Activated T-helper 2 cell treated with anti-CD3 and anti-CD28 coated beads, Interferon-gamma antibody, Interleukin-2, Interleukin-4, amounts not matched to agents 10 μg/mL and 5 μg/mL and 100 μg/mL, durations not matched to agents 14 hours and 24 hours and 36 hours (primary cell): ENCODE measurements at regions not wholly inside any gene's neighbourhood (a gene's known extent, or its start where the extent isn't known, plus 50 kb on each side); places are given as distances from the start of the nearest gene placed in this dataset.
"Not testable (repeated sequence)": the region's sequence is repeated elsewhere in the genome, so short reads cannot be mapped to it uniquely, and the experiment has no call there.

Source experiments
- DNase-seq: peaks from one replicate; pipeline ENCODE4 v3.0.0; 2021; ENCODE audit warnings: low spot score
- H3K27ac Mint-ChIP-seq: one replicate; pipeline ENCODE4 v1.8.0; 2021; ENCODE audit warnings: mixed read lengths
- H3K27me3 Mint-ChIP-seq: one replicate; pipeline ENCODE4 v1.8.0; 2021; ENCODE audit warnings: low read depth, mixed read lengths
- H3K36me3 Mint-ChIP-seq: one replicate; pipeline ENCODE4 v1.8.0; 2021; ENCODE audit warnings: low read depth, mixed read lengths
- H3K4me1 Mint-ChIP-seq: one replicate; pipeline ENCODE4 v1.8.0; 2021; ENCODE audit warnings: low read depth, mixed read lengths
- H3K4me3 Mint-ChIP-seq: one replicate; pipeline ENCODE4 v1.8.0; 2021; ENCODE audit warnings: low read depth, mild to moderate bottlenecking, moderate library complexity, mixed read lengths
- H3K9me3 Mint-ChIP-seq: one replicate; pipeline ENCODE4 v1.8.0; 2021; ENCODE audit warnings: mixed read lengths
- intact Hi-C: fragments of 100-400 bp; cut with micrococcal nuclease; formaldehyde crosslinking; loops from one replicate; pipeline ENCODE4 v1.15.1; 2023

DNA sequence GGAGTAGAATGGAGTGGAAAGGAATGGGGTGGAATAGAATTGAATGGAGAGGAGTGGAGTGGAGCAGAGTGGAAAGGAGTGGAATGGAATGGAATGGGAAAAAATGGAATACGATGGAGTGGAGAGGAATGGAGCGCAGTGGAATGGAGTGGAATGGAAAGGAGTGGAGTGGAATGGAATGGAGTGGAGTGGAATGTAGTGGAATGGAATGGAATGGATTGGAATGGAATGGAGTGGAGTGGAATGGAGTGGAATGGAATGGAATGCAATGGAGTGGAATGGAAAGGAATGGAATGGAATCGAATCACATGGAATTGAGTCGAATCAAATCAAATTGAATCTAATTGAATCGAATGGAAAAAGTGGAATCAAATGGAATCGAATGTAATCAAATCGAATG lies 1016.1 kb downstream of the CDY1 start:
- peaks cover 34% of the 10 kb centered on the region for H3K36me3 Mint-ChIP-seq
- no peaks in the 10 kb centered on the region for H3K4me1 Mint-ChIP-seq
- intact Hi-C loops: no loop called here
- no peak overlapping the region for H3K4me3 Mint-ChIP-seq
- no peaks in the 10 kb centered on the region for H3K27me3 Mint-ChIP-seq
- peaks cover 12% of the 10 kb centered on the region for H3K9me3 Mint-ChIP-seq
- no peak for DNase-seq
- no peak overlapping the region for H3K27ac Mint-ChIP-seq

DNA sequence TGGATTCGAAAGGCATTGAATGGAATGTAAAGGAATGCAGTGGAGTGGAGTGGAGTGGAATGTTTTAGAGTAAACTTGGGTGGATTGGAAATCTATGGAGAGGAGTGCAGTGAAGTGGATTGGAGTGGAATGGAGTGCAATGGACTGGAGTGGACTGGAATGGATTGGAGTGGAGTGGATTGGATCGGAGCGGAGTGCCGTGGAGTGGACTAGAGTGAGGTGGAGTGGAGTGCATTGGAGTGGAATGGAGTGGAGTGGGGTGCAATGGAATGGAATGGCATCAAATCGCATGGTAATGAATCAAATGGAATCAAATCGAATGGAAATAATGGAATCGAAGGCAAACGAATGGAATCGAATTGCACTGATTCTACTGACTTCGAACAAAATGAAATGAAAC lies 1023.9 kb downstream of the CDY1 start:
- H3K36me3 Mint-ChIP-seq: peaks cover 14% of the 10 kb centered on the region
- H3K27me3 Mint-ChIP-seq, H3K27ac Mint-ChIP-seq, H3K9me3 Mint-ChIP-seq, DNase-seq, intact Hi-C loops, H3K4me3 Mint-ChIP-seq, H3K4me1 Mint-ChIP-seq: not testable (repeated sequence)

DNA sequence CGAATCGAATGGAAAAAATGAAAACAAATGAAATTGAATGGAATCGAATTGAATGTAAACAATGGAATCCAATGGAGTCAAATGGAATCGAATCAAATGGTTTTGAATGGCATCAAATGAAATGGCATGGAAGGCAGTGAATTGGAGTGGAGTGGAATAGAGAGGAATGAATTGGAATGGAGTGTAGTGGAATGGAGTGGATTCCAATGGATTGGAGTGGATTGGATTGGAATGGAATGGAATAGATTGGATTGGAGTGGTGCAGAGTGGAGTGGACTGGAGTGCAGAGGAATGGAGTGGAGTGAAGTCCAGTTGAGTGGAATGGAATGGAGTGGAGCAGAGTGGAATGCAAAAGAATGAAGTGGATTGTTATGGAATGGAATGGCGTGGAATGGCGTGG lies 1026.3 kb downstream of the CDY1 start:
- intact Hi-C loops, H3K4me1 Mint-ChIP-seq, H3K27ac Mint-ChIP-seq: not testable (repeated sequence)

DNA sequence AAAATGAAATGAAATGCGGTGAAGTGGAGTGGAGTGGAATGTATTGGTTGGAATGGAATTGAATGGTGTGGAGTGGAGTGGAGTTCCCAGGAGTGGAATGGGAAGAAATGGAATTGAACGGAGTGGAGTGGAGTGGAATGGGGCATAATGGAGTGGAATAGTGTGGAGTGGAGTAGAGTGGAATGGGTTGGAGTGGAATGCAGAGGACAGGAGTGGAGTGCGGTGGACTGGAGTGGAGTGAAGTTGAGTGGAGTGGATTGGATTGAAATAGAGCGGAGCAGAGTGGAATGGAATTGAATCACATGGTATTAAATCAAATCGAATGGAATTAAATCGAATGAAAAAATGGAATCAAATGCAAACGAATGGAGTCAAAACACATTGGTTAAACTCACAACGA lies 1042.3 kb downstream of the CDY1 start:
- intact Hi-C loops: not testable (repeated sequence)
- H3K36me3 Mint-ChIP-seq: peaks cover 26% of the 10 kb centered on the region

More for the DNA sequence above, 1026.3 kb downstream of the CDY1 start:
- H3K36me3 Mint-ChIP-seq, H3K27me3 Mint-ChIP-seq, H3K4me3 Mint-ChIP-seq, DNase-seq: not testable (repeated sequence)
- peaks cover 25% of the 10 kb centered on the region for H3K9me3 Mint-ChIP-seq

DNA sequence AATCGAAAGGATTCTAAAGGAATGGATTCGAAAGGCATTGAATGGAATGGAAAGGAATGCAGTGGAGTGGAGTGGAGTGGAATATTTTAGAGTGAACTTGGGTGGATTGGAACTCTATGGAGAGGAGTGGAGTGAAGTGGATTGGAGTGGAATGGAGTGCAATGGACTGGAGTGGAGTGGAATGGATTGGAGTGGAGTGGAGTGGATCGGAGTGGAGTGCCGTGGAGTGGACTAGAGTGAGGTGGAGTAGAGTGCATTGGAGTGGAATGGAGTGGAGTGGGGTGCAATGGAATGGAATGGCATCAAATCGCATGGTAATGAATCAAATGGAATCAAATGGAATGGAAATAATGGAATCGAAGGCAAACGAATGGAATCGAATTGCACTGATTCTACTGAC lies 1044.8 kb downstream of the CDY1 start:
- H3K4me1 Mint-ChIP-seq, DNase-seq, H3K27me3 Mint-ChIP-seq, H3K4me3 Mint-ChIP-seq, H3K27ac Mint-ChIP-seq, intact Hi-C loops: not testable (repeated sequence)
- Mint-ChIP-seq H3K9me3 (peaks cover 78% of the 10 kb centered on the region), H3K36me3 (peaks cover 32% of the 10 kb centered on the region)

More for the DNA sequence above, 1042.3 kb downstream of the CDY1 start:
- not testable (repeated sequence) for H3K4me3 Mint-ChIP-seq, DNase-seq, H3K27me3 Mint-ChIP-seq, H3K4me1 Mint-ChIP-seq, H3K27ac Mint-ChIP-seq
- H3K9me3 Mint-ChIP-seq: peaks cover 73% of the 10 kb centered on the region

DNA sequence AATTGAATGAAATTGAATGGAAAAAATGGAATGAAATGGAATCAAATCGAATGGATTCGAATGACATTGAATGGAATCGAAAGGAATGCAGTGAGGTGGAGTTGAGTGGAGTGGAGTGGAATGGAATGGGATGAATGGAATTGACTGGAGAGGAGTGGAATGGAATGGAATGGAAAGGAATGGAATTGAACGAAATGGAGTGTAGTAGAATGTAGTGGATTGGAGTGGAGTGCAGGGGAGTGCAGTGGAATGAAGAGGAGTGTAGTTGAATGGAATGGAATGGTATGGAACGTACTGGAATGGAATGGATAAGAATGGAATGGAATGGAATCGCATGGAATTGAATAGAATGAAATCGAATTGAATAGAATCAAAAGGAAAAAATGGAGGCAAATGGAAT lies 1047.3 kb downstream of the CDY1 start:
- intact Hi-C loops, H3K4me1 Mint-ChIP-seq, DNase-seq, H3K27me3 Mint-ChIP-seq, H3K4me3 Mint-ChIP-seq, H3K27ac Mint-ChIP-seq: not testable (repeated sequence)
- Mint-ChIP-seq H3K36me3 (peaks cover 22% of the 10 kb centered on the region), H3K9me3 (peaks cover 56% of the 10 kb centered on the region)

DNA sequence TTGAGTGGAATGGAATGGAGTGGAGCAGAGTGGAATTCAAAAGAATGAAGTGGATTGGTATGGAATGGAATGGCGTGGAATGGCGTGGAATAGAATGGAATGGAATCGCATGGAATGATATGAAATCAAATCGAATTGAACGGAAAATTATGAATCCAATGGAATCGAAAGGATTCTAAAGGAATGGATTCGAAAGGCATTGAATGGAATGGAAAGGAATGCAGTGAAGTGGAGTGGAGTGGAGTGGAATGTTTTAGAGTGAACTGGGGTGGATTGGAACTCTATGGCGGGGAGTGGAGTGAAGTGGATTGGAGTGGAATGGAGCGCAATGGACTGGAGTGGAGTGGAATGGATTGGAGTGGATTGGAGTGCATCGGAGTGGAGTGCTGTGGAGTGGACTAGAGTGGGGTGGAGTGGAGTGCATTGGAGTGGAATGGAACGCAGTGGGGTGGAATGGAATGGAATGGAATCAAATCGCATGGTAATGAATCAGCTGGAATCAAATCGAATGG lies 1048.5 kb downstream of the CDY1 start:
- intact Hi-C loops, H3K4me1 Mint-ChIP-seq, H3K27ac Mint-ChIP-seq, H3K27me3 Mint-ChIP-seq, H3K4me3 Mint-ChIP-seq: not testable (repeated sequence)
- peaks cover 18% of the 10 kb centered on the region for H3K36me3 Mint-ChIP-seq
- peaks cover 44% of the 10 kb centered on the region for H3K9me3 Mint-ChIP-seq
- peak; percentile 30 for DNase-seq

DNA sequence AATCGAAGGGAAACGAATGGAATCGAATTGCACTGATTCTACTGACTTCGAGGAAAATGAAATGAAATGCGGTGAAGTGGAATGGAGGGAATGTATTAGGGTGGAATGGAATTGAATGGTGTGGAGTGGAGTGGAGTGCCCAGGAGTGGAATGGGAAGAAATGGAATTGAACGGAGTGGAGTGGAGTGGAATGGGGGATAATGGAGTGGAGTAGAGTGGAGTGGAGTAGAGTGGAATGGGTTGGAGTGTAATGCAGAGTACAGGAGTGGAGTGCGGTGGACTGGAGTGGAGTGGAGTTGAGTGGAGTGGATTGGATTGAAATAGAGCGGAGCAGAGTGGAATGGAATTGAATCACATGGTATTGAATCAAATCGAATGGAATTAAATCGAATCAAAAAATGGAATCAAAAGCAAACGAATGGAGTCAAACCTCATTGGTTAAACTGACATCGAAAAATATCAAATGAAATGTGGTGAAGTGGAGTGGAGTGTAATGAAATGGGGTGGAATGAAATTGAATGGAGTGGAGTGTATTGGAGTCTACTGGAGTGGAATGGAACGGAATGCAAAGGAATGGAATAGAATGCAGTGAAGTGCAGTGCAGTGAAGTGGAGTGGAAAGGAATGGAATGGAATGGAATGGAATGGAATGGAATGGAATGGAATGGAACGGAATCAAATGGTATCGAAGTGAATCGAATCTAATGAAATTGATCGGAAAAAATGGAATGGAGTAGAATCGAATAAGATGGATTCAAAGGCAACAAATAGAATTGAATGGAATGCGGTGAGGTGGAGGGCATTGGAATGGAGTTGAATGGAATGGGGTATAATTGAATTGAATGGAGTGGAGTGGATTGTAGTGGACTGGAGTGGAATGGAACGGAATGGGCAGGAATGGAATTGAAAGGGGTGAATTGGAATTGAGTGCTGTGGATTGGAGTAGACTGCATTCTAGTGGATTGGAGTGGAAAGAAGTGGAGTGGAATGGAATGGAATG lies 1049.3 kb downstream of the CDY1 start:
- H3K4me1 Mint-ChIP-seq, H3K4me3 Mint-ChIP-seq, intact Hi-C loops, H3K27ac Mint-ChIP-seq, H3K27me3 Mint-ChIP-seq: not testable (repeated sequence)
- peaks cover 41% of the 10 kb centered on the region for H3K9me3 Mint-ChIP-seq
- H3K36me3 Mint-ChIP-seq: peaks cover 18% of the 10 kb centered on the region
- peak; percentile 36 for DNase-seq
